Activated CD4-positive, alpha-beta T cell treated with anti-CD3 and anti-CD28 coated beads for 48 hours (primary cell): ENCODE measurements at regions not wholly inside any gene's neighbourhood (a gene's known extent, or its start where the extent isn't known, plus 50 kb on each side); places are given as distances from the start of the nearest gene placed in this dataset.
"Not testable (repeated sequence)": the region's sequence is repeated elsewhere in the genome, so short reads cannot be mapped to it uniquely, and the experiment has no call there.

ENCODE experiments used
- DNase-seq: peaks from one replicate; pipeline ENCODE4 v3.0.0-alpha.2; 2020

DNA sequence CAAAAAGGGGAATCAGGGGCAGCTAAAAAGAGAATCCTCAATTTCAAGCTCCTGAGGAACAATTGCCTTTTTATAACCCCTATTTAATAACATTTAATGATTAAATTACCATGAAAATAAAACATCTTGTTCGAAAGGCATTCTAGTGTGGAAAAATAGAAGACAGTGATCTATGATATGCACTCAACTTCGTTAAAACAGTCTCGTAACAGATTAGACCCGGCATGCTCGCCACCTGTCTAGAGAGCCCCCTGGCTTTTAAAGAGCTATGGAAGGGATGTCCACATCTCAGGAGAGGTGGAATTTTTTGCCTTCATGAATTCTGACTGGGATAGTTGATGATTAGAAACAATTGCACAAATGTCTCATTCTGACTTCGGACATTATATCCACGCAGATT, 153.7 kb upstream of the MDFIC2 start:
- no peak for DNase-seq

DNA sequence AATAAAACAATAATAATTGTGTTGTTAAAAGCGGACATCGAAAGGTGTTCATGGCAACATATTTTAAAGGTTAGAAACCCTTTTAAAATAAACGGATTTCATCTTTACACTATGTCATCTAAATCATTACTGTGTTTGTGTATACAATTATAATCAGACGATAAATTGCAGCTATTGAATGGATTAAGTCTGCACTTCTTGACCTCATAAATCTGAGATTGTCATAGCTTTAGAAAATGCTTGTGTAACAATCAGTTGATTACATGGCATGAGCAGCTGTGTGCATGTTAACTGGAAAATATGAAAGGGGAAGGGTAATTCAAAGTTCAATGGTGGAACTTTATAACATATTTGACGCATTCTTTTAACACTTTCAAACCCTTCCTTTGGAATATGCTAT, 152.4 kb upstream of the MDFIC2 start:
- DNase-seq = no peak

DNA sequence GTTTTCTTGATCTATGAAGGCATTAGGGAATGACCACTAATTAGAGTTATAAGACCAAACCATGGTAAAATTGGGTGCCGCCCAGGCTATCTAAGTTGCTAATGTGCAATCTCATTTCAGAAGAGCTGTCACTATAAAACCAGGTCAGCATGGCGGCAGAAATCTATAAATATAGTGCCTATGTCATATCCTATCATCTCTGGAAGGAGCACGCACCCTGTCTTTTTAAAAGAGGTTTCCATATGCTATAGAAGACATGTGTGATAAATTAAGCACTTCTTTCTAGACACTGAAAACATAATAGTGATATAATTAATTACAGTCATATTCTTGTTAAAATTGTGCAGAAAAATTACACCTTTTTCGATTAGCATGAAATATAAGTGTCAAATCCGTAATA, 152.0 kb upstream of the MDFIC2 start:
- DNase-seq = no peak

DNA sequence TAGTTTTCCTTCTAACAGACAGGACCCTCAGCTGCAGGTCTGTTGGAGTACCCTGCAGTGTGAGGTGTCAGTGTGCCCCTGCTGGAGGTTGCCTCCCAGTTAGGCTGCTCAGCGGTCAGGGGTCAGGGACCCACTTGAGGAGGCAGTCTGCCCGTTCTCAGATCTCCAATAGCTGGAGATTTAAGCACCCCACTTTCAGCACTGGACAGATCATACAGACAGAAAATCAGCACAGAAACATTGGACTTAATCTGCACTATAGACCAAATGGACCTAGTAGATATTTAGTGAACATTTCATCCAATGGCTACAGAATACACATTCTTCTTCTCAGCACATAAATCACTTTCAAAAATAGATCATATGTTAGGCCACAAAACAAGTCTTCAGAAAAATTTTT, 137.8 kb upstream of the MDFIC2 start:
- not testable (repeated sequence) for DNase-seq

DNA sequence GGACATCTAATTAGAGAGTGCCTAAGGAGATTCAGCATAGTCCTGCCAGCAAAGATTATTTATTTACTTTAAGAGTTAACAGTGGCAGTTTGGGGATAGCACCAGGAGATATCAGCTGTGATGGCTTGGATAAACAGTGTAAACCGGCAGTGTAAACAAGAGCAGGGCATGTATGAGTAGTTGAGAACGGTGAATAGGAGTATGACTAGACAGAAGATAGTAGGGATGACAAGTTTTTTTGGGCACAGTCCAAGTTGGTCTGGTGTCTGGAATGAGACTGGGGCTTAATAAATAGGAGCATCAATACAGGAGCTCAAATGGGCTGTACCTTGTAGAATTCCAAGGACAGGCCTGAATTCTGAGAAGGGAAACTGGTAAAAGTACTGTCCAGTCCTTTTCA, 123.0 kb upstream of the MDFIC2 start:
- not testable (repeated sequence) for DNase-seq

DNA sequence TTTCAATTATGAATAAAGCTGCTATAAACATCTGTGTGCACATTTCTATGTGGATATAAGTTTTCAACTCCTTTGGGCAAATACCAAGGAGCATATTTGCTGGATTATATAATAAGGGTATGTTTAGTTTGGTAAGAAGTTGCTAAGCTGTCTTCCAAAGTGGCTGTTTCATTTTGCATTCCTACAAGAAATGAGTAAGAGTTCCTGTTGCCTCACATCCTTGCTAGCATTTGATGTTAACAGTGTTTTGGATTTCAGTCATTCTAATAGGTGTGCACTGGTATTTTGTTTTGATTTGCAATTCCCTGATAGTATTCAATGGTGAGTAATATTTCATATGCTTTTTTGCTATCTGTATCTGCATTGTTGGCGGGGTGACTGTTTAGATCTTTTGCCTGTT, 120.7 kb upstream of the MDFIC2 start:
- no peak for DNase-seq

DNA sequence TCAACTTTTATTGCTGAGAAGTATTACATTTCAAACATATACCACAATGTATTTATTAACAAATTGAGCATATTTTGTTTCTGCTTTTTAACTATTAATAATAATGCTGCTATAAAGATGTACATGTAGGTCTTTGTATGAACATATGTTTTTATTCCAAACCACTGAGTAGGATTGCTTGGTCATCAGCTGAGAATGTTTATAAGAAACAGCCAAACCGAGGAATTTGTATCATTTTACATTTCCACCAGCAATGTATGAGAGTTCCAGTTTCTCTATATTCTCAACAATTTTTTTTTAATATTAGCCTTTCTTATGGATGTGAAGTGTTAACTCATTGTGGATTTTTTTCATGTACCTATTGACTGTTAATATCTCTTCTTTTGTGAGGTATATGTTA, 119.5 kb upstream of the MDFIC2 start:
- no peak for DNase-seq

DNA sequence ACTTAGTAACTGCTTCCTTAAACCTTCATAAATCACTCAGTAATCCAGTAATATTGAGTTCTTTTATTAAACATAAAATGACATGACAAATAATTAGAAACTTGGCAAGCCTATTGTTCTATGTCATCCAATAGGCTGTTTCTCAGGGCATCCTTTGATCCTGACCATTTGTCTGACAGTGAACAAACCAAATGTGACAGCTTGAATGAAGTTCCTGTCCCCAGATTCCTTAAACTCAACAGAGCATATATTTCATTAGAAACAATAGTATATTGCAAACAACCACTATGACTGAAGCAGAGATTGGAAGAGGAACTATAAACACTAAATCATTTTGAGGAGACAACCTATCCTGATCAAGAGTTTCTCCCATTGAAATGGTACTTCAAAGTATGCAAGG, 113.6 kb upstream of the MDFIC2 start:
- DNase-seq = no peak

DNA sequence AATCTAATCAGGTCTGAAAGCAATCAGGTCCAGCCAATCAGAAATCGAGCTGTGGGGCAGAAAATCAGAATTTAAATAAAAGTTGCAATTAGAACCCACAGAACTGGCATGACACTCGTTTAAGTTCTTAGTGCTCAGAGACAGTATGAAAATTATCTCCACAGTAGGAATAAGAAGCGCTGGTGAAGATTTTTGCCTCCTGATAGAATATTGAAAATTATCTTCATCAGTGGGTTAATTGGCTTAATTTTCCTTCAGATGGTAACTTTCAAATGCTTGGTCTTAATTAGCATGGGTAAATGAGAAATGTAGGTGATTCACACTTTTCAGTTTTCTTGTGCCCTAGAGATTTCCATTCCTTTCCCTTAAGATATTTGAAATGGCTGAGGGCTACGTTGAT, 109.1 kb upstream of the MDFIC2 start:
- no peak for DNase-seq

DNA sequence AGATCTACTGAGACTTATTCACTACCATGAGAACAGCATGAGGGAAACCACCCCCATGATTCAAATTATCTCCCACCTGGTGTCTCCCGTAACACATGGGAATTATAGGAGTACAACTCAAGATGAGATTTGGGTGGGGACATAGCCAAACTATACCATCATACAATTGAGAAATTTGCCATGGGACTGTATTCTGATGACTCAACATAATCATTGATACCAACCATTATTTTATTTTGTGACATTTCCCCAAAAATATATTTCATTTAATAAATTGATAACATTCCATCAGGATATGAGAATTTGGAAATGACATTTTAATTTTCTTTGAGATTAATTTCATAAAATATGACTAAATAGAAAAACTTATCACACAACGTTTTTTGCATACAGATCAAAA, 96.6 kb upstream of the MDFIC2 start:
- no peak for DNase-seq

DNA sequence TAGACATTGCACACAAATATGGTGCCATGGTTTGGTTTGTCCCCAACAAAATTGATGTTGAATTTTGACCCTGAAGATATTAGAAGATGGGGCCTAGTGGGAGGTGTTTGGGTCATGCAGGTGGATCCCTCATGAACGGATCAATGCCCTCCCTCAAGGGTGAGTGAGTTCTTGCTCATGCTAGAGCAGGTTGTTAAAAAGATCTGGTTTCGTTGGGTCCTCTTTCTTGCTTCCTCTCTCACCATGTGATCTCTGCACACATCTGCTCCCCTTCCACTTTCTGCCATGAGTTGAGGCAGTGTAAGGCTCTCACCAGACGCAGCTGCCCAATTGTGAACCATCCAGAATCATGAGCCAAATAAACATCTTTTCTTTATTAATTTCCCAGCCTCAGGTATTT, 87.8 kb upstream of the MDFIC2 start:
- no peak for DNase-seq

DNA sequence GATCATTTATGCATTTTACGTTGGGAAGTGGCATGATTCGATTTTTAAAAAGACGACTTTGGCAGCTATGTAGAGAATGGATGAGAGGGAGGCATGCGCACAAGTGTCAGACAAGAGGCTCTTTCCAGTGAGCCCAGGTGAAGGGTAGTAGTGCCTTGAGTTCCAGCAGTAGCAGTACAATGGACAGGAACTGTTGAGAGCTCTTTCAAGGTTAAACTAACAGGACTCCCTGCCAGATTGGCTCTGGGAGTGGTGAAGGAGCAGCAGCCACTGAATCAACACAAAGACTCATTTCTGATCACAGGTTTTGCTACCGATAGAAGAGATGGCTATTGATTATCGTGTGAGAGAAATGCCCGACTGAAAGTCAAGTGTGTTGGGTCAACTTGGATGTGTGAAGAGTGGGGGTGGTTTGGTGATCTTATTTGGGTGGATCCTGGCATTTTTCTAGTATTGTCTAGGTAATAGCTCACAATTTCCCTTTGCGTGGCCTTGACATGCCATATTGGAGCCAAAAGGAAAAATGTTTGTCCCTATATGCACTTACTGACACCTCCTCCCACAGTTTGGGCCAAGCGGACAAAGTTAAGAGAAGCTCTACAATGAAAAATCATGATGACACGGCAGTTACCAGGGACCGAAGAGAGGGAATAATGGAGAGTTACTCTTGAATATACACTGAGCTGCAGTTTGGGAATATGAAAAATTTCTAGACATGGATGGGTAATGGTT, 81.6 kb upstream of the MDFIC2 start:
- DNase-seq = no peak

DNA sequence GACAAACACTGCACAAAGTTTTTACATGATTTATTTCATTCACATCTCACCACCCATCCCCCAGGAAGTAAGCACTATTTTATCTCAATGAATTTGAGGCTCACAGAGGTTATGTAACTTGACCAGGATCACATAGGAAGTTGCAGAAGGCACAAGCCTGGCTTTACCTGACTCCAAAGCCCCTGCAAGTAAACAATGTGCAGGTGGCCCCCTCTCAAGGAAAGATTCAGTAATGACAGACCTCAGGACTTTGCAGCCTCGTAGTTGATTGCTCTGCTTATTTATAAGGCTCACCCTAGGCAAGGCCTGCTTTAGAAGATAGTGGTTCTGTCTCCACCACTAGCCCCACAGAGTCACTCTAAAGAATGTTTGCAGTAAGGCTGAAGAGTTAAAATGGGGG, 79.8 kb upstream of the MDFIC2 start:
- no peak for DNase-seq

DNA sequence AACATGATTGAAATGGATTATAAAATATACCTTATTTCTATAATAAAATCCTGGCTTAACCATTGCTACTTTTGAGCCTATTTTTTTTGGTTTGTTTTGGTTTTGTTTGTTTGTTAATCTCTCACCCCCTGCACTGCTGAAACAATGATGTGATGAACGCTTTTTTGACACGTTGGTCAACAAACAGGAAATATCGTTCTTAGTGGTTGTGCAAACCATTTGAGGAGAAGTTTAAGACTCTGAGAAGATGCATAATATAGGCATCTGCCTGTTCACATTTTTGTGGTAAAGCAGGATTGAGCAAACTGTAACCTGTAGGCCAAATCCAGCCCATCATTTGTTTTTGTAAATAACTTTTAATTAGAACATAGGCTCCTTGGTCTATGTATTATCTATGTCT, 75.5 kb upstream of the MDFIC2 start:
- DNase-seq = no peak

DNA sequence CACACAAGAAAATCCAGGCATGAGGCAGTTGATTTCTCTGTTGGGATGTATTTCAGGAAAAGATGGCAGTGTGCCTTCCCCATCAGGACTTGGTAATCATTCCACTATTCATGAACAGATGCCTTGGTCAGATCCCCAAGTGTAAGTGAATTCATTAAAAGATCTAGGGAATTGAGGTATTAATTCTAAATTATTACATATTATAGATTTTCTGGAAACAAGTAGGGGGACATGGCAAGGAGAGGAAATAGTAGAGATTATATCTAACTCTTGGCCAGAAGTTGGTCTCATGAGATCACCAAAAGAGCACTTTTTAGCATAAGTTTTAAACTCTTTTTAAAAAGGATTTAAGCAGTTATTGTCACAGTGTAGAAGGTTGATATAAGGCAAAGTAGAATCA, 74.4 kb upstream of the MDFIC2 start:
- DNase-seq = no peak

DNA sequence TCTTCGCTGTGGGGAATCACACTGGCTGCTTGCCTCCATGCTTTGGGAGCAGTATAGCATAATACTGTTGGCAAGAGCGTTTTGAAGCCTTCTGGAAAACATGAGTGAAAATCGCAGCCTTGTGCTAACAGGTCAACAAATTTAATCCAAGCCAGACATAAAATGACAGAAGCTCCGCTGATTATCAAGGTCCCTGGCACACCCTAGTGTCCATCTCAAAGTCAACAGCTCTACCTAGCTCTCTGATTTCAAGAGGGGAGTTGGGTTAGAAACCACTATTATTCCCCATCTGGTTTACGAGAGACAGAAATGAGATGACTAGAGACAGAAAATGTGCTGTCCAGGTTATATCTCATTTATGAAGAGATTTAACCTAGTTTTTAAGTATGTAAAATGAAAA, 73.6 kb upstream of the MDFIC2 start:
- no peak for DNase-seq

DNA sequence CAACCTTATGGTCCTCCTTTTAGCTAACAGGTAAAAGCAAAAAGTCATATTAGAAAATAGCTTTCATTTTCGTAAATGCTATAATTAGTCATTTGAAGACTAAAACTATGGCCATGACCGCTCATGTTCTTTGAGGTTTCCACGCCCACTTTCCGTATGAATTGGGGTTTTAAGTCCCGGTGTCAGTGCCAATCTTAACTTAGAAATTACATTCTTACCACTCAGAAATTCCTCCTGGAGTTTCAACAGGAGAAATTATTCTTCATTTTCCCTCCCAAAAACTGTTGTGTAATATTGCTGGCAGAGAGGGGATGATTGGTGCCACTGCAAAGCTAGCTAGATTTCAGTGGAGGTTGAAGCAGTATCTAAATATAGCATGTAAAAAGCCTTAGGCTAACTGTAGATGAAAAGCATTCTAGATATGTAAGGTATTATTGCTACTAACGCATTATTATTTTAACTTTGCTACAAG, 71.0 kb upstream of the MDFIC2 start:
- no peak for DNase-seq

DNA sequence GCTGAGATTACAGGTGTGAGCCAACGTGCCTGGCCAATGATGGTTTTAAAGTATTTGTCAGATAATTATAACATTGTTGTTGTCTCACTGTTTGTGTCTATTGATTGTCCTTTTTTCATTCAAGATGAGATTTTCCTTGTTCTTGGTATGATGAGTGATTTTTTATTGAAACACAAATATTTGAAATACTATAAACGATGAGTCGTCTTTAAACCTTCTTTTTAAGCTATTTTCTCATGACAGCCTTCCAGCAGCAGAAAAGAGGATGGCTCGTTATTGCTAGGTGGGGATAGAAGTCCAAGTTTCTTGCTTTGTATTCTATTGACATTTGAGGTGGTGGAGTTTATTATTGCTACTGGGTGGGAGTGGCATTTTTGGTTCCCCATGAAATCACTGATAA, 61.7 kb upstream of the MDFIC2 start:
- no peak for DNase-seq
